Neural crest cell (in vitro differentiated cells): ENCODE measurements at regions not wholly inside any gene's neighbourhood (a gene's known extent, or its start where the extent isn't known, plus 50 kb on each side); places are given as distances from the start of the nearest gene placed in this dataset.
A peak's percentile ranks its signal among the peaks of the same experiment; 100 is the strongest.

Experiments used
- DNase-seq: peaks from one replicate; pipeline ENCODE4 v3.0.0; 2021; ENCODE audit warnings: low read depth, mixed read lengths, low spot score
- H3K27ac Mint-ChIP-seq: one replicate; pipeline ENCODE4 v1.8.0; 2021; ENCODE audit warnings: mild to moderate bottlenecking, mixed read lengths; ENCODE audit not compliant: unreplicated experiment
- H3K27me3 Mint-ChIP-seq: 2 replicates; pipeline ENCODE4 v1.8.0; 2021; ENCODE audit warnings: low read depth, mild to moderate bottlenecking, mixed read lengths
- H3K36me3 Mint-ChIP-seq: 2 replicates; pipeline ENCODE4 v1.8.0; 2021; ENCODE audit warnings: low read depth, mild to moderate bottlenecking, mixed read lengths
- H3K4me1 Mint-ChIP-seq: 2 replicates; pipeline ENCODE4 v1.8.0; 2021; ENCODE audit warnings: mixed read lengths
- H3K4me3 Mint-ChIP-seq: one replicate; pipeline ENCODE4 v1.8.0; 2021; ENCODE audit warnings: mild to moderate bottlenecking, mixed read lengths
- H3K9me3 Mint-ChIP-seq: 2 replicates; pipeline ENCODE4 v1.8.0; 2021; ENCODE audit warnings: mixed read lengths
- CTCF ChIP-seq: fragments of 200-600 bp; sonication (generic); conservative IDR thresholded peaks from 2 replicates; pipeline ENCODE4 v1.5.0; 2021; ENCODE audit warnings: antibody characterized with exemption, mild to moderate bottlenecking

- H3K4me1 Mint-ChIP-seq, result peaks cover 12% of the 10 kb centered on the region
- peaks cover 46% of the 10 kb centered on the region for H3K27me3 Mint-ChIP-seq
- H3K9me3 Mint-ChIP-seq, result no peaks in the 10 kb centered on the region
- no peak for DNase-seq
- TF ChIP-seq CTCF, result no peak
- H3K36me3 Mint-ChIP-seq, result no peaks in the 10 kb centered on the region
- no peak overlapping the region for H3K4me3 Mint-ChIP-seq
- no peak overlapping the region for H3K27ac Mint-ChIP-seq
Measured at GRCh38 chr17:79217473-79218135, 143.0 kb downstream of the ENGASE start.

GRCh38 chr17:79216826-79217225, 142.2 kb downstream of the ENGASE start:
- no peak for TF ChIP-seq CTCF
- H3K27ac Mint-ChIP-seq, result no peak overlapping the region
- no peak for DNase-seq
- H3K27me3 Mint-ChIP-seq, result peaks cover 47% of the 10 kb centered on the region
- H3K9me3 Mint-ChIP-seq, result no peaks in the 10 kb centered on the region
- no peaks in the 10 kb centered on the region for H3K36me3 Mint-ChIP-seq
- no peak overlapping the region for H3K4me3 Mint-ChIP-seq
- peaks cover 17% of the 10 kb centered on the region for H3K4me1 Mint-ChIP-seq

GRCh38 chr17:79216391-79216790, 141.8 kb downstream of the ENGASE start:
- Mint-ChIP-seq H3K27ac (no peak overlapping the region), H3K27me3 (peaks cover 44% of the 10 kb centered on the region), H3K4me1 (peaks cover 17% of the 10 kb centered on the region), H3K4me3 (no peak overlapping the region), H3K9me3 (no peaks in the 10 kb centered on the region), H3K36me3 (no peaks in the 10 kb centered on the region)
- TF ChIP-seq CTCF, result no peak
- DNase-seq, result no peak

- H3K36me3 Mint-ChIP-seq, result no peaks in the 10 kb centered on the region
- peaks cover 41% of the 10 kb centered on the region for H3K27me3 Mint-ChIP-seq
- TF ChIP-seq CTCF, result no peak
- H3K9me3 Mint-ChIP-seq, result no peaks in the 10 kb centered on the region
- H3K4me1 Mint-ChIP-seq, result peaks cover 16% of the 10 kb centered on the region
- H3K4me3 Mint-ChIP-seq, result no peak overlapping the region
- no peak overlapping the region for H3K27ac Mint-ChIP-seq
- DNase-seq, result no peak
Measured at GRCh38 chr17:79215631-79216030, 141.0 kb downstream of the ENGASE start.

GRCh38 chr17:79214940-79215604, 140.4 kb downstream of the ENGASE start:
- H3K4me1 Mint-ChIP-seq, result peaks cover 10% of the 10 kb centered on the region
- DNase-seq, result no peak
- H3K27ac Mint-ChIP-seq, result peak overlapping the region; percentile 67
- H3K9me3 Mint-ChIP-seq, result no peaks in the 10 kb centered on the region
- H3K27me3 Mint-ChIP-seq, result peaks cover 41% of the 10 kb centered on the region
- no peaks in the 10 kb centered on the region for H3K36me3 Mint-ChIP-seq
- TF ChIP-seq CTCF, result no peak
- H3K4me3 Mint-ChIP-seq, result no peak overlapping the region
